GM19025 (cell line): ENCODE measurements at regions not wholly inside any gene's neighbourhood (a gene's known extent, or its start where the extent isn't known, plus 50 kb on each side); places are given as distances from the start of the nearest gene placed in this dataset.
"Not testable (repeated sequence)": the region's sequence is repeated elsewhere in the genome, so short reads cannot be mapped to it uniquely, and the experiment has no call there.

Experiments
- ATAC-seq: cut with Tn5 transposase; IDR thresholded peaks from one replicate; pipeline ENCODE4 v1.9.1; 2021; ENCODE audit warnings: mild to moderate bottlenecking, low read depth, moderate library complexity; ENCODE audit not compliant: unreplicated experiment

DNA sequence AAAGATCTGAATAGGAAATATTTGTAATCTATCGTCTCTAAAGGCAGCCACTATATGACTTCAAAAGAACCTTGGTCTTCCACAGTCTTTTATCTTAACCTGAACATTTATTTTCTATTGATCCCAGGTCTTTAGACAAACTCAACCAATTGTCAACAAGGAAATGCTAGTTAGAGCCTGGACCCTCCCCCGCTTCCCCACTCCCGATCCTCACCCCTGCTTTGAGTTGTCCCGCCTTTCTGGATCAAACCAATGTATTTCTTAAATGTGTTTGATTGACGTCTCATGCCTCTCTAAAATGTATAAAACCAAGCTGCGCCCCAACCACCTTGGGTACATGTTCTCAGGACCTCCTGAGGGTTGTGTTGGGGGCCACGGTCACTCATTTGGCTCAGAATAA is 506.6 kb downstream of the RPIA start:
- ATAC-seq, result not testable (repeated sequence)

- ATAC-seq, result not testable (repeated sequence)
Measured at GRCh38 chr2:89199453-89200246, 508.2 kb downstream of the RPIA start.

DNA sequence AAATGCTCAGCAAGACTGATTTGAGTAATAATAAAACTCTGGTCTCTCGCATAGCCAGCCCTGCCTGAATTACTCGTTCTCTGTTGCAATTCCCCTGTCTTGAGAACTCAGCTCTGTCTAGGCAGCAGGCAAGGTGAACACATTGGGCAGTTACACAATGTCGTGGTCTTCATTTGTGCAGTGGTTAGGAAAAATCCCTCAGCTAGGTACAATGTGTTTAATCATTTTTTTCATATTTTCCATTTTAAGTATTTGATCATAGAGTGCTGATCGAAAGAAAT is 508.7 kb downstream of the RPIA start:
- not testable (repeated sequence) for ATAC-seq

GRCh38 chr2:89202518-89202917 is 511.0 kb downstream of the RPIA start:
- not testable (repeated sequence) for ATAC-seq

DNA sequence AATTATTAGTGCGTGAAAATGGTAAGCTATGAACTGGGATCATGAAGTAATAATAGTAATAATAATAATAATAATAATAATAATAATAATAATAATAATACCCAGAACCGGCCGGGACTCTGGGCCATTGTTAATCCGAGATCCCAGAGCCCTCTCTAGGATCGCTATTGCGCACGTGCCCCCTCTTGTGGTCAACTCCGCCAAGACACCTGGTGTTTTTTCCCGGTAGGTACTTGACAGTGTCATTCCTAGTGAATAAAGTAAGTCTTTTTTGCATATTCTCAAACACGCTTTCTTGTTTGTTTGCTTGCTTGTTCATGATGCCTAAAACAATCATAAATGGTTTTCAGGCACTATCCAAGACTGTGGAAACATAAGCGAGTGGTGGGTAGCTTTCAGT is 513.7 kb downstream of the RPIA start:
- ATAC-seq, result not testable (repeated sequence)

GRCh38 chr2:89208144-89208932 is 516.9 kb downstream of the RPIA start:
- not testable (repeated sequence) for ATAC-seq

DNA sequence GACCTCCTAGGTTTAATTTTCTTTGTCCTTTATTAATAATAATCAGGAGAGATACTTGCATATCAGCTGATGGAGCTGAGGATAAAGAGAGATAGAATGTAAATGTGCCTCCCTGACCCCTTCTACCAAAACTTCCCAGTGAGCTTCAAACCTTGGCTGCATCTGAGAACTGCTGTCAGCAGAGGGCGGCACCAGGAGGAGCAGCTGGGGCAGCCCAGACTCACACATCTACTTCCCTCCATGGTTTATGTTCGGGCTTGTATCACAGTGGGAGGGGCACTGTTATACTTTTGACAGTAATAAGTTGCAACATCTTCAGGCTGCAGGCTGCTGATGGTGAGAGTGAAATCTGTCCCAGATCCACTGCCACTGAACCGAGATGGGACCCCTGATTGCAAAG is 521.7 kb downstream of the RPIA start:
- ATAC-seq, result not testable (repeated sequence)

- not testable (repeated sequence) for ATAC-seq
Measured at GRCh38 chr2:89213811-89214210, 522.3 kb downstream of the RPIA start.

DNA sequence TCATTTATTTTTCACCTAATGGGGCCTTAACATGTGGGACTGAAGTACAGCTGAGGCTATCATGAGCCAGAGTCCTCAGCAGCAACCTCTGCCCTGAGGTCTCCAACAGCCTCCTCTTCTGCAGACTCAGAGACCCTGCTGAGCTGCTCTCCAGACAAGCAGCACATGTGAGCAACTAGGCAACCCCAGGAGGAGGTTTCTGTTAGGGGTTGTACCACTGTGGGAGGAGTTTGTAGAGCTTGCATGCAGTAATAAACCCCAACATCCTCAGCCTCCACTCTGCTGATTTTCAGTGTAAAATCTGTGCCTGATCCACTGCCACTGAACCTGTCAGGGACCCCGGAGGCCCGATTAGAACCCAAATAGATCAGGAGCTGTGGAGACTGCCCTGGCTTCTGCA is 530.0 kb downstream of the RPIA start:
- not testable (repeated sequence) for ATAC-seq

GRCh38 chr2:89222063-89222732 is 530.7 kb downstream of the RPIA start:
- ATAC-seq, result not testable (repeated sequence)

DNA sequence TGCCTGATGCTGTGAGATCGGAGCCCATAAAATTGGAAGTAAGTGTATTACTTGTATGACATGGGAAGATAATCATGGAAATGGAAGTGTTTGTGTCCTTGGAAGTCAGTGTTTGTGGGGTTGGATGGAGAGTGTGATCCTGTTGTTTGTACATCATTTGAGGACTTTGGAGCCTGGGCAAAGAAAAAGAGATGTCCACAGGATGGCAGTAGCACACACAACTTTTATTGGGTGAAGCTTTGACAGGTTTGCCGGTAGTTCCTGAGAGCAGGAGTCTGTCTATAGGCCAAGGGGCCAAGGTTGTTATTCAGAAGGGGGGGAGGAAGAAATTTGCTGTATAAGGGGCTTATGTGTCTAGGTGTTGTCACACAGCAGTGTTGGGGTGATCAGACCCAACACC is 533.3 kb downstream of the RPIA start:
- not testable (repeated sequence) for ATAC-seq

- not testable (repeated sequence) for ATAC-seq
Measured at GRCh38 chr2:89229979-89230378, 538.5 kb downstream of the RPIA start.

- not testable (repeated sequence) for ATAC-seq
Measured at GRCh38 chr2:89231241-89231640, 539.8 kb downstream of the RPIA start.

GRCh38 chr2:89233931-89234330 is 542.5 kb downstream of the RPIA start:
- not testable (repeated sequence) for ATAC-seq

GRCh38 chr2:89234818-89235466 is 543.5 kb downstream of the RPIA start:
- not testable (repeated sequence) for ATAC-seq

DNA sequence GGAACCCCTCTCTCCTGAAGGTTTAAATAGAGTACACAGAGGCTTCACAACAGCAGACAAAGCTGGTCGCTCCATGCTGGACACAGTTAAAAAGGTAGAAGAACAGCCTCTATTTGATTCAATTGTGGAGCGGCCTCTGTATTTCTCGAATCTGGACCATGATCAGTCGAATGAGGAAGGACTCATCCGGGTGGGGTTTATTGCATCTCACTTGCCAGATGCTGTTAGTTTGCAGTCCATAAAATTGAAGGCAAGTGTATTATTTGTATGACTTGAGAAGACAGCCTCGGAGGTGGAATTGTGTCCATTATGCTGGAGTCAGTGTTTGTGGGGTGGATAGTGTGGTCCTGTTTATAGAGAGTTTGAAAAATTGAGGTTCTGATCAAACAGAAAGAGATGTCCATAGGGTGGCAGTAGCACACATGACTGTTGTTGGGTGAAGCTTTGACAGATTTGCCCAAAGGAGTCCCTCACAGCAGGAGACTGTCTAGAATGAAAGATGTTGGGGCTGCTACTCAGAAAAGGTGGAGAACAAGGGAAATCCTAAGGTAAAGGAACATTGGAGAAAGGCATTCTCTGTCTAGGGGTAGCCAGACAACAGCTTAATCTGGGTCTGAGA is 545.5 kb downstream of the RPIA start:
- not testable (repeated sequence) for ATAC-seq

- ATAC-seq, result not testable (repeated sequence)
Measured at GRCh38 chr2:89237783-89238182, 546.3 kb downstream of the RPIA start.

GRCh38 chr2:89243114-89243700 is 551.7 kb downstream of the RPIA start:
- ATAC-seq, result peak; percentile 79

DNA sequence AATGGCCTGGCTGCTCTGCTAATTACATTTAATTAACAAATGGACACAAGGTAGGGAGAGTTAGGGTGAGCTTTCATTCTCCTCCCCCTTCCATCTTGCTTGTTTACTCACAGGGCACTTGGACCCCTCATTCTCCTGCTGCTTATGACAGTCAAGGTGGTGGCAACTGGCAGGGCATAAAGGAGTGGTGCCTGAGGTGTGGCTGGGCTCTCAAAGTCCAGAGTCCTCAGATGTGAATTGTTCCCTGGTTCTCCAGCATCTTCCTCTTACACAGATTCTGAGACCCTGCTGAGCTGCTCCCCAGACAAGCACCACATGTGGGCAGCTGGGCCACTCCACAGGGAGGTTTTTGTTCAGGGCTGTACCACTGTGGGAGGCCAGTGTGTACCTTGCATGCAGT is 552.9 kb downstream of the RPIA start:
- not testable (repeated sequence) for ATAC-seq

- ATAC-seq, result not testable (repeated sequence)
Measured at GRCh38 chr2:89245478-89245877, 554.0 kb downstream of the RPIA start.
